ENCODE measurements at regions not wholly inside any gene's neighbourhood (a gene's known extent, or its start where the extent isn't known, plus 50 kb on each side); places are given as distances from the start of the nearest gene placed in this dataset.

GRCh38 chr6:91672201-91672600, 1085.3 kb upstream of the MAP3K7 start:
- DNase-seq (ENCODE audit: low read depth in 2 of 3, low spot score in 1 of 3) = no peak

DNA sequence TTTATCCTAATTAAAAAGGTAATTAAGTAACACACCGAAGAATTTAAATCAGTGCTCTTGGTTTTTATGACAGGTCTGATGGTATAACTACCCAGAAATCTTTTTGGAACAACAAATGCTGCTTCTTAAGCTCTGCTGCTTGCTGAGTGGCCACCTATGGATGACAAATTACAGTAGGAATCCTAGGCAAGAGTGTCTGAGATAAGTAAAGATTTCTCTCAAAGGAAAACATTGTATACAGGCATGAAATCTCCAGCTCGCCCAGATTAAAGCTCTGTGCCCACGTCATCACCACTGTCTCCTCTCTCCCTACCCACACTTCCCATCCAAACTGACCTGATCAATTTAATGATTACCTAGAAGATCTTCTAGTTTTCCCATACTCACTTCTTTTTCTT, 1083.0 kb upstream of the MAP3K7 start:
- no peak for DNase-seq (ENCODE audit: low read depth in 2 of 3, low spot score in 1 of 3)

DNA sequence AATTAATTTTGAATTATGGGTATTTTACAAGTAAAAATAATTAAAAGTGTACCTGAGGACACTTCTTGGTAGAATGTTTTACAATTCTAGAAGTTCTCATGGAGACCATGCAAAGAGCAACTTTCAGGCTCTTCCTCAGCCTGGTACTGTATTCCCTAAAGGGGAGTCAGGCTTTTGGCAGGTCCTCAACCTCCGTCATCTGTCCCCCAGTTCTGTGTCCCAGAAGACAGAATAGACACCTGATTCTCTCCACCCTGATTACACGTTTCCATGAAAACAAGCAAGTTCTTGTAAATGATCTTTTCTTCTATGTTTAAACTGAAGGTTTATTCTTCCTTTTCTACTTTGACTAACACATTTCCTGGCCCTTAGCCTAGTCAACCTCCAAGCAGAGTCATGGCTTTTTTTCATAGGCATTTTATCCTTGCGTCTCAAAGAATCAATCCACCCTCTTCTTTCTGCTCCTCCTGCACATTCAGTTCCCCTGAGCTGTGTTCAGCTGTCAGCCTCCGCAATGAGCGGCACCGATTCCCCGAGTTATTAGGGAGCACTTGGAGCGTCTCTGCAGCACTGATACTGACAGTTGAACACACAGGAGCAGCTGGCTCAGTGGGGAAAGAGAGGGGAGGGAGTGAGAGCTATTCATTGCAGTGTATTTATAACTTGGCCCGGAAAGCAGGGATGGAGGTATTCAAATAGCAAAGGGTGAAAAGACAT, 1082.4 kb upstream of the MAP3K7 start:
- DNase-seq (ENCODE audit: low read depth in 2 of 3, low spot score in 1 of 3) = no peak

DNA sequence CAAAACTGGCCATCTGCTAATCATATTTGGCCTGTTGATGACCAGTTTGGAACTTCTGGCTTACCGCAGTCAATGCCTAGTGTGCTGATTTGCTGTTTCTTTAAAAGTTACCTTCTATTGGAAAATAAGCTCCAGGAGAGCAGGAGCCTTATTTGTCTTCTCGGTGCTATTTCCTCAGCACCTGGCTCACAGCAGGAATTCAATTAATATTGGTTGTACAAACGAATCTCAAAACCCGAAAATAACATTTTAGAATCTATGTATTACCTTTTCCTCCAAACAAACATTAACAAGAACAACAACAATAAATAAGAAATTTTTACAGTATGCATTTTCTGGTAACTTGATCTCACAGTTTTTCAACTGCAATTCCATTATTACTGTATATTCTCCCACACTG, 1080.7 kb upstream of the MAP3K7 start:
- no peak for DNase-seq (ENCODE audit: low read depth in 2 of 3, low spot score in 1 of 3)

DNA sequence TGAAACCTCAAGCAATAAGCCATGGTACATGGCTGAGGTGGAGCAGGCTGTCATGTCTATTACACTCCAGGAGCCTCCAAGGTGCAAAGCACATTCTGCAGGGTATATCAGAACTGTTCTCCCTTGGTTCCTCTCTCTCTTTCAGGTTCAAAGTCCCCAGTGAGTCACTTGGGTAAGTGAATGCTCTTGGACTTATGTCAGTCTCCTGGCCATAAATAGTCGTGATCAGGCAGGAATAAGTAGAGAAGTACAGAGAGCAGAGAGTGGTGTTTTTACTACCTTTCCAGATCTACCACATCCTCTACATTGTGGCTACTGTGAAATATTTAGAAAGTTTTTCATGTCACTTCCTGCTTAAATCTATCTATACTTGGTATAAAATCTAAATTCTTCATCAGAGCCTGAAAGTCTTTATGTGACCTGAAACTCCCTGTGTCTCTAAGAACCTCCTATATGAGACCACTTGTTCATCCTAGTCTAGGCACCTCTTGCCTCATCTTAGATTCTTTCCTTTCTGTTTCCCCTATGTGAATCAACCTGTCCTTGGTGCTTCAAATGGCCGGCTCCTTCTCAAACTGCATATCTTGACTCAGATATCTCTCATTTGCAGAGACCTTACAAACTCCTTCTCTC, 1077.6 kb upstream of the MAP3K7 start:
- no peak for DNase-seq (ENCODE audit: low read depth in 2 of 3, low spot score in 1 of 3)

- no peak for DNase-seq (ENCODE audit: low read depth in 2 of 3, low spot score in 1 of 3)
Observed at GRCh38 chr6:91660893-91661292, 1074.0 kb upstream of the MAP3K7 start.

GRCh38 chr6:91659891-91660290, 1073.0 kb upstream of the MAP3K7 start:
- no peak for DNase-seq (ENCODE audit: low read depth in 2 of 3, low spot score in 1 of 3)

DNA sequence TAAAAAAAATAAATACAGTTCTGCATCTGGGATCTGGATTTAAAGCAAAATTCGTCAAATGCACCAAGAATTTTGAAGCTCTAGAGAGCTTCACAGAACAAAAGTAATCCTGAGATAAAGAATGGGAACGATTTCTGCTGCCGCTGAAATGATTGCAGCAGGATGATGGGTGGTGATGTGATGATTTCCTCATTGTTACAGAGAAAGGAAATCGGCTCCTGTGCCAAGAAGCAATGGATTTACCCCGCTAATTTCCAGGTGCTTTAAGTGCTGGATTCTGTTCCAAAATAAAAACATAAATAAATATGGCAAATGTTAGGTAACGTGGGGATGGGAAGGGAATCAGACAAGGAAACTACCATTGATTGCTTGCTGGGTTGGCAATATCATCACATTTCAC, 1067.9 kb upstream of the MAP3K7 start:
- no peak for DNase-seq (ENCODE audit: low read depth in 2 of 3, low spot score in 1 of 3)

DNA sequence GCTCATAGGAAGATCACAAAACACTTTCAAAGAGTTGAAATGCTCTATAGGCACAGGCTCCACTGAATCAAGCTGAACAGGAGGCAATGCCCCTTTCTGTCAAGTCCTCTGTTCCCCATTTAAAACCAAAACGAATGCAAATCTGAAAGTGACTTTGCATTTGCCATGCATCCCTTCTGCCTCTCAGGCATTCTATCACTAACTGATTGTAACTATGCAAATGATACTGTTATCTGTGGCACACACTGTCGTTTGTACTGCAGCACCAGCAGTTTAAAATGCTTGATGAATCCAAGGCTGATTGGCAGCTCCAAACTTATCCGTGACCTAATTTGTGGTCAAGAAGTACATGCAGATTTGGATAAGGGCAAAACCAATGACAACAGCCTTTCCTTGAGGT, 1067.5 kb upstream of the MAP3K7 start:
- DNase-seq (ENCODE audit: low read depth in 2 of 3, low spot score in 1 of 3) = no peak

GRCh38 chr6:91653895-91654294, 1067.0 kb upstream of the MAP3K7 start:
- no peak for DNase-seq (ENCODE audit: low read depth in 2 of 3, low spot score in 1 of 3)

DNA sequence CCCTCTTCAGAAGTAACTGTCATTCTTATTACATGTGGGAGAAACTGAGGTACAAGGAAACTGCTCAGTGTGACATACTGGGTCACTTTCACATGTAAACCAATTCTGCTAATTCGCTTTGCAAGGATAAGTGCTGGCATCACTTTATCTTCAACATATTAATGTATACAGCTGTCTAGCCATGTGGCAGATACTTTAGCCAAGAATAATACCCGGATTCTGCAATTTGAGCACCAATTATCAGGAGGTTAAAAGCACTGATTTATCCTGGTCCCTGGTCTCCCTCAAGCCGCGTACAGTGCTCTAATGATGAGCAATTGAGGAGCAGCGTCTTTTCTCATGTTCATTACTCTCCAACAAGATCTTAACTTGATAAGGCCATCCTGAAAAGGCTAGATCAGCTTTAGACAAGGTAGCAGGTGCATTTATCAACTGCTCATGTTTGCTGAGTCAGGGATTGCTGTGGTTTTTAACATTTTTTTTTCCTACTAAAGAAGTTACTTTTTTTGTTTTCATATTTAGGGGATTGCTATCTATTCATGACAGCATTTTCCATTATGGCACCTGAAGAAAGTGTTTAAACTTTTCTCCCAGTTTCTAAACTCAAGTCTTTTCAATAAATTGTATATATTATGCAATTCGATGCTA, 1066.3 kb upstream of the MAP3K7 start:
- DNase-seq (ENCODE audit: low read depth in 2 of 3, low spot score in 1 of 3) = no peak

DNA sequence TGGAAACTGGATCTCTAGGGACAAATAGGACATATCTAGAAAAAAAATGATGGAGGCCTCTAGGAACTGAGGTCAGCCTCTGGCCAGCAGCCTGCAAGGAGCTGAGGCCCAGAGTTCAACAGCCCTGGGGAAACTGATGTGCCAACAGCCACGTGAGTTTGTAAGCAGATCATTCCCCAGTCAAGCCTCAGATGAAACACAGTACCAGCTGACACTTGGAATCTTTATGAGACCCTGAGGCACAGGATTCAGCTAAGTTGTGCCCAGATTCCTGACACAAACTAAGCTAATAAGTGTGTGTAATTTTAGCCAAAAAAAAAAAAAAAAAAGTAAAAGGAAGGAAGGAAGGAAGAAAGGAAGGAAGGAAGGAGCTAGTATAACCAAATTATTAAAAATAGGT, 1059.8 kb upstream of the MAP3K7 start:
- DNase-seq (ENCODE audit: low read depth in 2 of 3, low spot score in 1 of 3) = no peak

- no peak for DNase-seq (ENCODE audit: low read depth in 2 of 3, low spot score in 1 of 3)
Observed at GRCh38 chr6:91645811-91646210, 1058.9 kb upstream of the MAP3K7 start.

- no peak for DNase-seq (ENCODE audit: low read depth in 2 of 3, low spot score in 1 of 3)
Observed at GRCh38 chr6:91637217-91637616, 1050.3 kb upstream of the MAP3K7 start.

DNA sequence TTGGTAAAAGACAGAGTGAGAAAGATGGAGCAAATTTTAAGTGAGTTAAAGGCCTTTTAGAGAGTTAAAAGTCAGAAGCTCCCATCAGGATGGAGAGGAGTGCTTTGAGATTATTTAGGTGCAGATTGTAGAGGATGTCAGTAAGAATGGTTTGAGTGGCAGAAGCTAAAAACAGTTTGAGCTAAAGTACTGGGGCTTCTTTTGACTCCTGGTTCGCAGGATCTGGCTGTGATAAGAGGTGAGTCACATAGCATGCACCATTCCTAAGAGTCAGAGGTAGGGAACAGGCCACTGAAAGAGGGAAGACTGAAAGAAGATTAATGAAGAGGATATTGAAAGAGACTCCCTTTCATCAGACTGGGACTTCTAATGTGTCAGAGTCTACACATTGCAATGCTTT, 1047.9 kb upstream of the MAP3K7 start:
- DNase-seq (ENCODE audit: low read depth in 2 of 3, low spot score in 1 of 3) = no peak

- DNase-seq (ENCODE audit: low read depth in 2 of 3, low spot score in 1 of 3) = no peak
Observed at GRCh38 chr6:91633374-91634111, 1046.7 kb upstream of the MAP3K7 start.

- DNase-seq (ENCODE audit: low read depth in 2 of 3, low spot score in 1 of 3) = no peak
Observed at GRCh38 chr6:91632308-91632707, 1045.4 kb upstream of the MAP3K7 start.

DNA sequence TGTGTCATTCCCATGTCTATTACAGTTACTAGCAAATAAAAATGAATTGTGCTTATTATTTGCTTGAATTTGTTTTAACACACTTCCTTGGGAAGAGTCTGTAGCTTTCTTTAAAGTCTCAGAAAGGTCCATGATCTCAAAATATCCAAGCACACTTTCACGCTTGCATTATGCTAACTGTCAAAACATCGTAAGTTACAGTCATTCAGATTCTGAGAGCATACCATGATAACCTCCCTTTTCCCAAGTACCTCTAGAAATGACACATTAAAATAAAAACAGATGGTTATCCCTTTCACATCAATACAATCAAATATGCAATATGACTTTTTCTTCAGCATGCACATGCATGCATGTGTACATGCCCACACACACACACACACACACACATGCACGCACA, 1044.4 kb upstream of the MAP3K7 start:
- DNase-seq (ENCODE audit: low read depth in 2 of 3, low spot score in 1 of 3) = no peak

- no peak for DNase-seq (ENCODE audit: low read depth in 2 of 3, low spot score in 1 of 3)
Observed at GRCh38 chr6:91626911-91627310, 1040.0 kb upstream of the MAP3K7 start.

DNA sequence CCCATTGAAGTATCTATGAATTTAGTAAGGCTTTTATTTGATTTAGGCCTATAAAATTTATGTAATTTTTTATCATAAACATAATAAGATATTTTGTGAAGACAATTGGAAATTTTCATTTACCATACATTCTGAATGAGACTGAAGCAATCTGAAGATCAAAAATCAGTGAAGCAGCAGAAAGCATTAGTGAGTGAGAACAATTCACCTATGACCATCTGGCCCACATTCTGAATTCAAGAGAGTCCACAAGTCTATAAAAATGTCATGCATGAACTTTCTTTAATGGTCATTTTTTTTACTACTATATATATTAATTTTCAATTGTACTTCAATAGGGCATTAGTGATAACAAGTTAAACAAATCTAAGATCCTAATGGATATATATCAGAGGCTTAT, 1026.6 kb upstream of the MAP3K7 start:
- no peak for DNase-seq (ENCODE audit: low read depth in 2 of 3, low spot score in 1 of 3)

- no peak for DNase-seq (ENCODE audit: low read depth in 2 of 3, low spot score in 1 of 3)
Observed at GRCh38 chr6:91611190-91611589, 1024.3 kb upstream of the MAP3K7 start.

GRCh38 chr6:91608428-91608827, 1021.6 kb upstream of the MAP3K7 start:
- no peak for DNase-seq (ENCODE audit: low read depth in 2 of 3, low spot score in 1 of 3)

Measured in stimulated activated CD4-positive, alpha-beta T cell treated with anti-CD3 and anti-CD28 coated beads, Interleukin-12 subunit alpha, Interleukin-12 subunit beta, amount 100 ng/mL, for 48 hours (primary cell).